PC-3 (cell line): ENCODE measurements at regions not wholly inside any gene's neighbourhood (a gene's known extent, or its start where the extent isn't known, plus 50 kb on each side); places are given as distances from the start of the nearest gene placed in this dataset.

Experiments
- ATAC-seq: fragments of 200-7000 bp; cut with Tn5 transposase; 2 replicates; pipeline ENCODE4 v1.9.1; 2020; ENCODE audit warnings: mild to moderate bottlenecking, moderate library complexity
- BruUV-seq: library from RNA; stranded (reverse); fragments of 400-500 nt; replicated peaks from 2 replicates; lab custom pipeline; 2021; lab: Mats Ljungman, UMichigan
- CTCF ChIA-PET: fragments of 300-600 bp; sonication (Branson Sonifier 250); formaldehyde crosslinking; loops from one replicate; lab custom pipeline; 2022; ENCODE audit warnings: antibody characterized with exemption; lab: Charles Lee
- POLR2A ChIA-PET: fragments of 300-600 bp; sonication (Branson Sonifier 250); formaldehyde crosslinking; loops from one replicate; lab custom pipeline; 2022; ENCODE audit warnings: antibody characterized with exemption; ENCODE audit not compliant: unreplicated experiment; lab: Charles Lee
- DNase-seq: peaks from one replicate; pipeline ENCODE4 v3.0.0-alpha.2; 2015
- H2AFZ ChIP-seq: fragments of 300-600 bp; sonication (generic); 2 replicates; pipeline ENCODE4 v1.6.0; 2016; ENCODE audit warnings: antibody characterized with exemption, low read length
- H3F3A ChIP-seq: fragments of 300-600 bp; sonication (generic); one replicate; pipeline ENCODE4 v1.6.0; 2017; ENCODE audit warnings: antibody characterized with exemption, low read length, control low read depth, mild to moderate bottlenecking; ENCODE audit not compliant: unreplicated experiment
- H3K27ac ChIP-seq: fragments of 300-600 bp; sonication (generic); 2 replicates; pipeline ENCODE4 v1.5.1; 2016; ENCODE audit warnings: mild to moderate bottlenecking, low read length
- H3K27me3 ChIP-seq: fragments of 300-600 bp; sonication (generic); 2 replicates; pipeline ENCODE4 v1.6.1; 2016; ENCODE audit warnings: low read length, mixed read lengths
- H3K36me3 ChIP-seq: fragments of 300-600 bp; sonication (generic); 2 replicates; pipeline ENCODE4 v1.6.1; 2016; ENCODE audit warnings: low read depth, mixed run types, low read length, mixed read lengths
- H3K4me1 ChIP-seq: fragments of 300-600 bp; sonication (generic); 2 replicates; pipeline ENCODE4 v1.5.1; 2016; ENCODE audit warnings: low read length; ENCODE audit not compliant: insufficient read depth
- H3K4me2 ChIP-seq: fragments of 300-600 bp; sonication (generic); 2 replicates; pipeline ENCODE4 v1.6.0; 2016; ENCODE audit warnings: low read length
- H3K4me3 ChIP-seq: fragments of 300-600 bp; sonication (generic); 2 replicates; pipeline ENCODE4 v1.5.1; 2016; ENCODE audit warnings: mild to moderate bottlenecking, low read length, mixed read lengths
- H3K79me2 ChIP-seq: fragments of 300-600 bp; sonication (generic); 2 replicates; pipeline ENCODE4 v1.6.1; 2017; ENCODE audit warnings: low read length, mixed read lengths
- H3K9ac ChIP-seq: fragments of 300-600 bp; sonication (generic); 2 replicates; pipeline ENCODE4 v1.6.0; 2016; ENCODE audit warnings: mild to moderate bottlenecking, low read length
- H3K9me2 ChIP-seq: fragments of 300-600 bp; sonication (generic); replicated peaks from 2 replicates; pipeline ENCODE4 v1.6.1; 2016; ENCODE audit warnings: mixed run types, low read length, mixed read lengths
- H3K9me3 ChIP-seq: fragments of 300-600 bp; sonication (generic); 2 replicates; pipeline ENCODE4 v1.6.1; 2016; ENCODE audit warnings: low read length, mixed read lengths
- H4K20me1 ChIP-seq: fragments of 300-600 bp; sonication (generic); 2 replicates; pipeline ENCODE4 v1.6.1; 2016; ENCODE audit warnings: low read length, mixed read lengths
- EZH2 ChIP-seq: fragments of 300-600 bp; sonication (generic); IDR thresholded peaks from one replicate; pipeline ENCODE4 v1.6.1; 2017; ENCODE audit warnings: antibody characterized with exemption, mild to moderate bottlenecking, low read length; ENCODE audit not compliant: unreplicated experiment
- EZH2phosphoT487 ChIP-seq: fragments of 300-600 bp; sonication (generic); IDR thresholded peaks from 2 replicates; pipeline ENCODE4 v1.6.1; 2018; ENCODE audit warnings: mild to moderate bottlenecking, antibody characterized with exemption, low read length, borderline replicate concordance
- intact Hi-C: fragments of 100-400 bp; cut with micrococcal nuclease; formaldehyde crosslinking; loops from 2 replicates; pipeline ENCODE4 v1.9.0; 2023
- TF ChIP-seq, protein P1 (sequence below): fragments of 300-600 bp; sonication (generic); conservative IDR thresholded peaks from 2 replicates; pipeline ENCODE4 v1.5.1; 2017; ENCODE audit warnings: antibody characterized with exemption, low read depth, mild to moderate bottlenecking, low read length

DNA sequence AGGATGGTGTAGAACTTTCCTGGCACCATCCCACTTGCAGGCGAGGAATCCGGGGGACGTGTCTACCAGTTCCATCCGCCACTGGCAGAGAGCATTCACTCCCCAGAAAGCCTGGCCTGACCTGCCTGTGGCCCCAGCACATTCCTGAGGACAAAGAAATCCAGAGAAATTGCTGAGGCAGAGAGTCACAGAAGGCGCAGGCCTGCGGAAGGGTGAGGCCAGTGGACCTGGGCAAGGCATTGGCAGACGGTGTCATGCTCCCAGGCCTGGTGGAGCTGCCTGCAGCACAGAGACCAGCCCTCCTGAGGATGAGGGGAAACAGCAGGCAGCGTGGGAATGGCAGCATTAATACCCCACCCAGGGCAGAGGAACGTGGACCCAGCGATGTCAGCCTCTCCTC is 81.2 kb upstream of the F3 start:
- Histone ChIP-seq H3K9me2 (no peaks in the 10 kb centered on the region), H2AFZ (no peak overlapping the region), H4K20me1 (no peaks in the 10 kb centered on the region), H3F3A (peaks cover 3% of the 10 kb centered on the region), H3K36me3 (peaks cover 5% of the 10 kb centered on the region; the same call in 1 of the 2 replicates), H3K4me3 (no peak overlapping the region), H3K9ac (no peak overlapping the region), H3K9me3 (no peaks in the 10 kb centered on the region), H3K4me2 (no peak overlapping the region), H3K27ac (0 out of 2 replicates have a peak overlapping the region, but pooled peaks have one; percentile 2), H3K4me1 (peaks cover 50% of the 10 kb centered on the region), H3K27me3 (no peaks in the 10 kb centered on the region), H3K79me2 (no peaks in the 10 kb centered on the region)
- intact Hi-C loops, result no loop called here
- ATAC-seq, result peak; percentile 27
- peak; percentile 63 for DNase-seq
- ChIA-PET POLR2A (no interaction called here), CTCF (no interaction called here)
- no peak for TF ChIP-seq EZH2
- TF ChIP-seq, protein P1, sequence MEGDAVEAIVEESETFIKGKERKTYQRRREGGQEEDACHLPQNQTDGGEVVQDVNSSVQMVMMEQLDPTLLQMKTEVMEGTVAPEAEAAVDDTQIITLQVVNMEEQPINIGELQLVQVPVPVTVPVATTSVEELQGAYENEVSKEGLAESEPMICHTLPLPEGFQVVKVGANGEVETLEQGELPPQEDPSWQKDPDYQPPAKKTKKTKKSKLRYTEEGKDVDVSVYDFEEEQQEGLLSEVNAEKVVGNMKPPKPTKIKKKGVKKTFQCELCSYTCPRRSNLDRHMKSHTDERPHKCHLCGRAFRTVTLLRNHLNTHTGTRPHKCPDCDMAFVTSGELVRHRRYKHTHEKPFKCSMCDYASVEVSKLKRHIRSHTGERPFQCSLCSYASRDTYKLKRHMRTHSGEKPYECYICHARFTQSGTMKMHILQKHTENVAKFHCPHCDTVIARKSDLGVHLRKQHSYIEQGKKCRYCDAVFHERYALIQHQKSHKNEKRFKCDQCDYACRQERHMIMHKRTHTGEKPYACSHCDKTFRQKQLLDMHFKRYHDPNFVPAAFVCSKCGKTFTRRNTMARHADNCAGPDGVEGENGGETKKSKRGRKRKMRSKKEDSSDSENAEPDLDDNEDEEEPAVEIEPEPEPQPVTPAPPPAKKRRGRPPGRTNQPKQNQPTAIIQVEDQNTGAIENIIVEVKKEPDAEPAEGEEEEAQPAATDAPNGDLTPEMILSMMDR, result no peak
- no peak for TF ChIP-seq EZH2phosphoT487
- no TSS peak for BruUV-seq

DNA sequence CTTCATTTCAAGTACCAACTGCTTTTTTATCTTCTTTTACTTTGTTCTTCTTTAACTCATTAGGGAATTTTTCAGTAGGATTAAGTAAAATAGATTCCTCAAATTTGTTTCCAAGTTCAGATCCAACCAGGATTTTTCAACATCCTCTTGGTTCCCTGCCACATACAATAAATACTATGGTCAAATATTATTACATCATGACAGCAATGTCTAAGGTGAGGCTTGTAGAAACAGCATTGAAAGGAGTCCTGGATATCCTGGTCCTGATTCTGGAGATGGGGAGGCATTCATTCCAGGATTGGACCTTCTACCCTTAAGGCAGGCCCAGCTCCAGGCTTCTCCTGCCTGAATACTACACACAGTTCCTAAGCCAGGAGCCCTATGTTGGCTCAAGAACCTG is 80.2 kb upstream of the F3 start:
- H2AFZ ChIP-seq, result no peak overlapping the region
- no peaks in the 10 kb centered on the region for H3K27me3 ChIP-seq
- ChIA-PET POLR2A (no interaction called here), CTCF (no interaction called here)
- BruUV-seq, result no TSS peak
- DNase-seq, result no peak
- peak; percentile 20 for ATAC-seq
- H3K9me3 ChIP-seq, result no peaks in the 10 kb centered on the region
- H4K20me1 ChIP-seq, result no peaks in the 10 kb centered on the region
- no peak for TF ChIP-seq EZH2phosphoT487
- peak overlapping the region; percentile 45 for H3K4me2 ChIP-seq
- peaks cover 5% of the 10 kb centered on the region; the same call in 1 of the 2 replicates for H3K36me3 ChIP-seq
- H3K4me1 ChIP-seq, result peaks cover 59% of the 10 kb centered on the region
- H3K27ac ChIP-seq, result peak overlapping the region; percentile 66
- H3K9me2 ChIP-seq, result no peaks in the 10 kb centered on the region
- no peaks in the 10 kb centered on the region for H3K79me2 ChIP-seq
- intact Hi-C loops, result no loop called here
- H3K9ac ChIP-seq, result no peak overlapping the region
- H3F3A ChIP-seq, result peaks cover 3% of the 10 kb centered on the region
- H3K4me3 ChIP-seq, result no peak overlapping the region

DNA sequence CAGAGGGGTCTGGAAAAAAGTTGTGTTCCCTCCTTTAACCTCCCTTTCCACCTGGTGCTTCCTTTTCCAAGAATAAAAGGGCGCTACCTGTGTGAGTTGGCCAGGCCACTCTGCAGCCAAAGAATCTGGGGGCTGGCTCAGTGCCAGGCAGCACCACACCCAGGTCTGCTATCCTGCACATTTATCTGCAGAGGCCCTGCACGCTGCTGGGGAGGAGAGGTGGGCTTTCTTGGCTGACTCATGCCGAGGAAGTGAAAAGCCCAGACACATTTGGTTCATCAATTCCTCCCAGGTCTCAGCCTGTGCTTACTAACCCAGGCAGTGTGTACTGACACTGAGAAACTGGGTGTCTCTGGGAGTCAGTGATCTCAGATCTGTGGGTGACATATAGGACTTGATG is 79.8 kb upstream of the F3 start:
- no TSS peak for BruUV-seq
- ATAC-seq (peak; percentile 75), DNase-seq (peak; percentile 95)
- H3K4me2 ChIP-seq, result peak overlapping the region; percentile 45
- no peak overlapping the region for H3K4me3 ChIP-seq
- POLR2A ChIA-PET, result no interaction called here
- H3F3A ChIP-seq, result peaks cover 3% of the 10 kb centered on the region
- no peak overlapping the region for H3K9ac ChIP-seq
- TF ChIP-seq, protein P1, result no peak
- TF ChIP-seq EZH2phosphoT487 (no peak), EZH2 (no peak)
- no peaks in the 10 kb centered on the region for H3K79me2 ChIP-seq
- no peaks in the 10 kb centered on the region for H3K27me3 ChIP-seq
- intact Hi-C loops, result no loop called here
- no peak overlapping the region for H2AFZ ChIP-seq
- H4K20me1 ChIP-seq, result no peaks in the 10 kb centered on the region
- CTCF ChIA-PET, result no interaction called here
- peaks cover 63% of the 10 kb centered on the region for H3K4me1 ChIP-seq
- peak overlapping the region; percentile 66 for H3K27ac ChIP-seq
- no peaks in the 10 kb centered on the region for H3K9me2 ChIP-seq
- peaks cover 5% of the 10 kb centered on the region; the same call in 1 of the 2 replicates for H3K36me3 ChIP-seq
- no peaks in the 10 kb centered on the region for H3K9me3 ChIP-seq
